ENCODE measurements at regions not wholly inside any gene's neighbourhood (a gene's known extent, or its start where the extent isn't known, plus 50 kb on each side); places are given as distances from the start of the nearest gene placed in this dataset.

DNA sequence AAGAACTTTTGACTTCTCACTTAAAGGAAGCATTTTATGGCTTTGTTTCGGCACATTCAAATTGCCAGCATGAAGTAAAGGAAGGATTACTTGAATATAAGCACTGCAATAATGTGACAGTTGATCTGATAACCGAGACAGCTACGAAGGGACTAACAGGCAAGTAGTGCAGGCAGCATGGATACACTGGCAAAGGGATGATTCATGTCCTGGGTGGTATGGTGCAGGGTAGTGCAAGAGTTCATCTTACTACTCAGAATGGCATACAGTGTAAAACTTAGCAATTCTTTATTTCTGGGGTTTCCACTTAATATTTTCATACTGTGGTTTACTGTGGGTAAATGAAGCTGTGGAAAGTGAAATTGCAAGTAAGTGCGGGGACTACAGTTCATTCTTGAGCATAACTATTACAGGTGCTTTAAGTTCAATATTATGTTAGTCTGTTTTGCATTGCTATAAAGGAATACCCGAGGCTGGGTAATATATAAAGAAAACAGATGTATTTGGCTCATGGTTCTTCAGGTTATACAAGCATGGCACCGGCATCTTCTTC, 611.8 kb downstream of the SPOCK3 start:
- no peak for DNase-seq

DNA sequence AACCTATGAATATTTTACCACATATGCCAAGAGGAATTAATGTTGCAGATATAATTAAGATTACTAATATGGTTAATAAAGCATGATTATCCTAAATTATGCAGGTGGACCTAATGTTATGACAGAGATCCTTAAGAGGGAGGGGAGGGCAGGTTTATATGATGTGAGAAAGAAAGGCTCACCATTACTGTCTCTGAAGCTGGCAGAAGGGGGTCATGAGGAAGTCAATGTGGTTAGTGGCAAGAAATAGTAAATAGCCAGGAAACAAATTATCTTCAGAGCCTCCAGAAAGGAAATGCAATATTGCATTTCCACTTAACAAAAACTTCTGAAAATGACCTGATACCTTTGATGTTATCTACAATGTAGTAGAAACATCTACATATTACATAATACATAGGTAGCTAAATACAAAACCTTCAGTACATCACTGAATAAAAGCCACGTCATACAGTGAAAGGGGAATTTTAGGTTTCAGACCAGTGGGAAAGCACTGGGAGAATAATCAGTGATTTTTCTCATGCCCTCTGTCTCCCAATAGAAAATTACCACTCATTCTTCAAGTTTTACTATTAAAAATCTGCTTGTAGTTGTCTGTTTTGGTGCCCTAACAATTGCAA, 609.2 kb downstream of the SPOCK3 start:
- DNase-seq, result no peak

DNA sequence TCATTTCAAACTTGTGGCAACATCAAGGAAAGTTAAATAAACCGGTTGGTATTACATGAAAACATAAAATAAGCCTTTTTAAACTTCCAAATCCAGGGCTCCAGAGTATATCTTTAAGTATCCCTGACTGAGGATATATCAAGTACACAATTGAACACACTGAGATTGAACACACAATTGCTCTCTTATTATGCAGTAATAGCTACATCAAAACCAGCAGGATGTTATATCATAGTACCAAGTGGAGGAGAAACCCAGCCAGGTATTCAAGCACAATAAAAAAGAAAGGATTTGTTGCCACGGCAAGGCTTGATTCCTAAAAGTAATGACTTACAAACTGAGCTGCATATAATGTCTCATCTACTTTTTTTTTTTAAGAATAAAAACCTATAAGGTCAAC, 605.8 kb downstream of the SPOCK3 start:
- no peak for DNase-seq

DNA sequence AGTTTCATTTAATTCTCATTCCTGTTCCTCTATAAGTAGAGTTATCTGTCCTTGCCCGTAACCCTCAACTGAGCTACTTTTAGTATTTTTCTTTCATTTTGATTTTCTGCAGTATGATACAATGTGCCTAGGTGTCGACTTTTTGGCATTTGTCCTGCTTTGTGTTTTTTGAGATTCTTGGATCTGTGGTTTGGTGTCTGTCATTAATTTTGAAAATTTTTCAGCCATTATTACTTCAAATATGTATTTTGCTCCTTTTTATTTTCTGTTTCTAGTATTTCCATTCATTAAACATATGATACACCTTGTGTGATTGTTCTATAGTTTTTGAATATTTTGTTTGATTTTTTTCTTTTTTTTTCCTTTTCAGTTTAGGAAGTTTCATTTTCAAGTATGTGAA, 598.9 kb downstream of the SPOCK3 start:
- no peak for DNase-seq

DNA sequence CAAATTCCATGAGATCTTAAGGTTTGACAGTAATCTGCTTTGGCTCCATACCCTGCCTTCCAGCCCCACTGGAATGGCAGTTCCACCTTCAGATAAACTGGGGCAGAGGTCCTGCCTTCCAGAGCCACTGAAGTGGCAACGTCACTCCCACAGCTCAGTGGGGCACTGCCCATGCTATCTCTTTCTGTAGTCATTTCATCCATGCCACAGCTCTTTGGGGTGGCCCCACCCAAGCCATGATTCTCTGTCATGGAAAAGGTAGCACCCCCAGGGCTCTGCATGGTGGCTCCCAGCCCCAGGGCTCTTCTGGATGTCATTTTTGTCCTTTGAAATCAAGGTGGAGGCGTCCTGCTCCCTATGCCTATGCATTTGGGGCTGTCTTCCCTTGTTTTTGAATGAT, 596.5 kb downstream of the SPOCK3 start:
- DNase-seq, result no peak

DNA sequence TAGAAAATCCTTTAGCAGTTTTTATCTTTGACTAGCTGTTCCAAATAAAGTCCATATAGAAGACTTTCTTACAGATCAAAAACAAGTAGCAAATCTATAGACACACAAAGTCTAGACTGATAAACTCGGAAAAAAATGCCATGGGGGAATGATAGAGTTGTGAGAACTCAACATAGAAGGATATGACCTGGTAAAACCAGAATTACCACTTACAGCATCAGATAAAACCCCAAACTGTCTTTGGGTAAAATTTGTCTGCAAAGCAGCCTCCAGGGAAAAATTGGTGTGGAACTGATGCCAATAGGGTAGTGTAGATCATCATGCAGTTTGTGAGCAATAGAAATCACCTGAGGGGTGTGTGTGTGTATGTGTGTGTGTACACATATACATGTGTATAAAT, 579.1 kb downstream of the SPOCK3 start:
- DNase-seq, result no peak

DNA sequence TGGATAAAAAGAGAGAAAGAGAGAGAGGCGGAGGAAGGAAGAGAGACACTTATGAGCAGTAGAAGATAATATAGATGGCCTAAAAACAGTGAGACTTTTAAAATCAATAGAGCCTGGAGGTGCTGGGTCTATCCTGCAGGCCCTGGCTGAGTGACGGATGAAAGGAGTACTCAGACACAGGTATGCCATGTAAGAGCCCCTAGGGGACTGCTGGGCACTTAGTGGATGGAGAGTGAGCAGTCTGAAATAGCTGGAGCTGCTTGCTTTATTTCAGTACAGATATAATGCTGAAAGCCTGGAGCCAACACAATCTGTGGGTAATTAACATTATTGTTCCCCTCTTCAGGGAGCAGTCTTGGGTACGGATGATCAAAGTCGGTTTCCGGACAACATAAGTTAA, 578.6 kb downstream of the SPOCK3 start:
- DNase-seq, result no peak

DNA sequence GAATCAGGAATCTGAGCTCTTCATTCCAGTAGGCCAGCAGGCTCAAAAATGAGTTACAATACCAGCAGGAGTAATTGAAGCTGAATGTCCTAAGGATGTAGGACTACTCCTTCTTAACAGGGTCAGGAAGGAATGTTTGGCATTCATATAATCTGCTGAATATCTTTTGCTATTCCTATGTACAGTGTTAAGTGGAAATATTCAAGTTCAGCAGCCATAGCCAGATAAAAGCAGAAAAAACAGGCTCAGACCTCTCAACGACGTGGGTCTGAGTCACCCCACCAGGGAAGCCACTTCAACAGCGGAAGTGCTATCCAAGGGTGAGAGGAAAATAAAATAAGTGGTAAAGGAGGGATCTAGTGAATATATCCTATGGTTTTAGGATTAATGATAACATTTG, 577.0 kb downstream of the SPOCK3 start:
- DNase-seq, result no peak

DNA sequence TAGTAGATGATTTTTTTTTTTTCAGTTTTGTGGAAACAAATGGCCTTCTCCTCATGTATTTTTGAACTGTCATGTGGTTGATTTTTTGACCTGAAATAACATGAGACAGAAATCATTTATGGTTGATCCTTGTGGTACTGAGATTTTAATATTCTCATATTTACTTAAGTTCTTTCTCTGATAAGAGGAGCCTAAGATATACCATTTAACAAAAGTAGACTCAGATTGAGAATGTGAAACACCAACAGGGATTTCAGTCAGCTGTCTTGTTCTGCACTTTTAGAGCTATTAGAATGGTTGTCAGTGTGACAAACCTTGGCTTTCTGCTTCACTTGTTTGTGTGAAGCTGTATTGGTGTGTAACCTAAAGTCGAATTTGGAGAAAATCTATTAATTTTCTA, 575.7 kb downstream of the SPOCK3 start:
- no peak for DNase-seq

DNA sequence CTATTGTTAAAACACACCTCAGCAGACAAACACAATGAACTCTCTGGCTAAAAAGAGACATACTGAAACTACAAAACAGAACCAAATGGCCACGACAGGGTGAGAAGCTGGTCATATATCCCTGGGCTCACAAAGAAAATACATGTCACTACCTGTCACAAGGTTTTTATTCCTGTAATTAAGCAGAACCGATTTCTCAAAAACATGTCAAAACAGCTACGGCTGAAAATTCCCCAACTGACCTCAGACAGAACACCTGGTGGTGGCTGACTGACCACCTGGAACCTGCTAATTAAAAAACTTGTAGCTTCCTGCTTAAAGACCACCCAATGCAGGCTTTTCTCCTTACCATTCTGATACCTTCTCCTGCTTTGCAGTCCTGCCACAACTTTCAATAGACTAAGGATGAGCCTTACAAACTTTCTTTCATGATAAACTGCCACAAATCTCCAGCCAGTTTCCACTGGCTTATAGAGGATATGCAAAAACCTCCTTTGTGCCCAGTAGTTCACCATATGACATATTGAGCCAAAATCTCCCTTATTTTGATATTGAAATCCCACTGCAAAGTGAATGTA, 571.9 kb downstream of the SPOCK3 start:
- DNase-seq, result no peak

DNA sequence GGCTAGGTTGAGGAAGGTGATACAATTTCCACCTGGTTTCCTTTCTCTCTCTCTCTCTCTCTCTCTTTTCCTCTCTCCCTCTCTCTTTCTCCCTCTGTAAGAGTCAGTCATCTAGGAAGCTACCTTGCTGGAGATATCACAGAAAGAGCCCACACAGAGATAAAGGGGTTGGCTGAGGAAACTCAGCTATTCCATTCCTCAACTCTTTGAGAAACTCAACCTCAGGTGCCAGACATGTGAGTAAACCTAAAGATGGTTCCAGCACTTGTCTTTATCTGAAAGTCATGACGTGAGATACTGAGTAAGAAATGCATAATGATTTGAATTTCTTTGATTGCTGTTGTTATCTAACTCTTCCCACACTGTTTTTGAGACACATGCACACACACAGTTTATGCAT, 564.0 kb downstream of the SPOCK3 start:
- DNase-seq, result no peak

DNA sequence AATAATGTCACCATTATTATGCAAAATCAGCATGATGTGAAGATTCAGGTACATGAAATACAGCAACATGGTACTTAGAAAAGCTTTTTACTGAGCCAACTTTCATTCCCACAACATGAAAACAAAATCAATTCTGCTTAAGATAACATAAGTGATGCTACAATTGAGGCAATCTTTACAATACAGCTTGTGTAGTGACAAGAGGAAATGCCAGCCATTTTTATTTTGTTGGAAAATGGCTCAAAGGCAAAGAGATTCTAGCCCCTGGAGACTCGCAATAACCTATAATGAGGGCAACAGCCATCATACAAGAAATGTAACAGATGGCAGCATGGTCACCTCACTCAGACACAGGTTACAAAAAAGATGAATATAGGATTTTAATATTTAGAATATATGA, 560.4 kb downstream of the SPOCK3 start:
- no peak for DNase-seq

DNA sequence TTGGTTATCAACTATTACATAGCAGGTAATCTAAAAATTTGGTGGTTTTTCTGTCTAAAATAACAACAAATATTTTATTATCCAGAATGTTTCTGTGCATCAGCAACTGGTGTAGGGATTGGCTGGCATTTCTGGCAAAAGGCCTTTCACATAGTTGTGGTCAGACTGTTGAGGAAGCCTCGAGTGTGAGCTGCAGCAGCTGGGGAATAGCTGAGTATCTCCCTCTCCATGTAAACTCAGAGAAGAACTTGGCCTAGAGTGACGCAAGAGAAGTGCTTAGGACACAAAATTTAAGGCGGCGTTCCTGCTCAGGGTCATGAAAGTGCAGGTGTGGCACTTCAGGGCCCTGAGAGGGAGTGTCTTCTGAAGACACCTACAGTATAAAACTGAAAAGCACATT, 558.9 kb downstream of the SPOCK3 start:
- DNase-seq, result no peak

DNA sequence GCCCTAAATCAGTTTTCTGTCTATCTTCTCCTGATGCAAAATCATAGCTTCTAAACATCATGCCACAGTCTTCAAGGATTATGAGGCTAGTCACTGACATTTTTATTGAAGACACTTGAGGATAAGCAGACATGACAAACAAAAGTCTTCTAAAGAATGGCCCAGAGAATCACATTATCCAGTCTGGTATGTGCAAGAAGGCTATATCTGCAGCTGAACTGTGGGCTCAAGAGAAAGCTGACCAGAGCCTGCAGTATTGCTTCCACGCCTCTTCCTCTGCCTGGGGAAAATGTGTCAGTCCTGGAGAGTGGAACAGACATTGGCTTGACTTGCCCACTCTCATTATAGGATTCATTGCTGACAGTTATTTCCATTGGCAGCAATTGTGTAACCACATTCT, 553.5 kb downstream of the SPOCK3 start:
- no peak for DNase-seq

DNA sequence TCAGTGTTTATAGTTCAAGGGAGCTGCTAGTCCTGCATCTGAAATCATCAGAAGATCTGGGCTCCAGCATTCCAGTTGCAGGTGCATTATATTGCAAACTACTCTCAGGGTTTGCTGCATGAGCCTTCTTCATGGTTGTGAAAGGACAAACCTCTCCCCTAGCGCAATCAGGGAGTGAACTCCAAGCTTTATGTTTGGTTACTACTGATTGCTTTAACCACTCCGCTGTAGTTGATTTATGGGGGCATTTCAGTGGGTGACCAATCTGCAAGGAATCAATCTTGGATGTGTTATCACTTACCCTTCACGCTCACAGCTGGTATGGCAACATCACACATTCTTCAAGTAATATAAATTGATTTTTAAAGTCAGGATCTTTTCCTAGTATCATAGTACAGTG, 552.1 kb downstream of the SPOCK3 start:
- no peak for DNase-seq
